Thyroid gland (tissue), 4 donors: ENCODE measurements at regions not wholly inside any gene's neighbourhood (a gene's known extent, or its start where the extent isn't known, plus 50 kb on each side); places are given as distances from the start of the nearest gene placed in this dataset.

Experiments used
- POLR2A ChIP-seq, 2 donors: fragments of 450-650 bp; IDR thresholded peaks; one replicate each; pipeline ENCODE4 v1.6.1; 2017; ENCODE audit warnings: antibody characterized with exemption in 2 of 2, mild to moderate bottlenecking in 2 of 2, moderate library complexity in 1 of 2
- TF ChIP-seq, protein P1 (sequence below), 6 experiments: fragments of 200-600 bp in 3 of 6; fragments of 450-650 bp in 3 of 6; sonication (generic) in 3 of 6; IDR thresholded peaks; one replicate each; pipeline ENCODE4 v1.5.1; 2016 to 2019; ENCODE audit warnings: antibody characterized with exemption in 6 of 6, mild to moderate bottlenecking in 2 of 6, inconsistent platforms in 1 of 6, moderate library complexity in 1 of 6

DNA sequence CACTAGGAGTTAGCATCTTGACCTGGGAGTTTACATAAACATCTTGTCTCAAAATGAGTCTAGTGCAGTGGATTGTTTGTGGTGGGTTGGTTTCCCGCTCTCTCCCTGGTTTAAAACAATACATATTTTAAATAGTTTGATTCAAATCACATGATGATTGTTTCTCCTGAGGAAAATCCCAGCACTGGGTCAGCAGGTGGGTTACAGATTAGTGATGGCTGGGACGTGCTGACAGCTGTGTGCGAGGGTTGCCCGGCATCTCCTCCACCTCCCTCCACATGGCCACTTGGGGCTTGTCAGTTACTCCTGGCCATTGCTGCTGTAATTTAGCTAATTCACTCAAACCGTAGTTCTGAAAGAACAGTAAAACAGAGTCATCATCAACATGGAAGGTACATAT is 306.4 kb upstream of the CITED2 start:
- TF ChIP-seq, protein P1, sequence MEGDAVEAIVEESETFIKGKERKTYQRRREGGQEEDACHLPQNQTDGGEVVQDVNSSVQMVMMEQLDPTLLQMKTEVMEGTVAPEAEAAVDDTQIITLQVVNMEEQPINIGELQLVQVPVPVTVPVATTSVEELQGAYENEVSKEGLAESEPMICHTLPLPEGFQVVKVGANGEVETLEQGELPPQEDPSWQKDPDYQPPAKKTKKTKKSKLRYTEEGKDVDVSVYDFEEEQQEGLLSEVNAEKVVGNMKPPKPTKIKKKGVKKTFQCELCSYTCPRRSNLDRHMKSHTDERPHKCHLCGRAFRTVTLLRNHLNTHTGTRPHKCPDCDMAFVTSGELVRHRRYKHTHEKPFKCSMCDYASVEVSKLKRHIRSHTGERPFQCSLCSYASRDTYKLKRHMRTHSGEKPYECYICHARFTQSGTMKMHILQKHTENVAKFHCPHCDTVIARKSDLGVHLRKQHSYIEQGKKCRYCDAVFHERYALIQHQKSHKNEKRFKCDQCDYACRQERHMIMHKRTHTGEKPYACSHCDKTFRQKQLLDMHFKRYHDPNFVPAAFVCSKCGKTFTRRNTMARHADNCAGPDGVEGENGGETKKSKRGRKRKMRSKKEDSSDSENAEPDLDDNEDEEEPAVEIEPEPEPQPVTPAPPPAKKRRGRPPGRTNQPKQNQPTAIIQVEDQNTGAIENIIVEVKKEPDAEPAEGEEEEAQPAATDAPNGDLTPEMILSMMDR (IDR thresholded peaks at IDR 0.05): no peak
- TF ChIP-seq POLR2A (IDR thresholded peaks at IDR 0.05): no peak
